Sciatic nerve (tissue), 2 donors: ENCODE measurements at regions not wholly inside any gene's neighbourhood (a gene's known extent, or its start where the extent isn't known, plus 50 kb on each side); places are given as distances from the start of the nearest gene placed in this dataset.
A peak's percentile ranks its signal among the peaks of the same experiment; 100 is the strongest.

ENCODE experiments used
- ATAC-seq: fragments of 200-7000 bp; cut with Tn5 transposase; one replicate; pipeline ENCODE4 v1.9.1; 2020; ENCODE audit warnings: mild to moderate bottlenecking, moderate library complexity
- DNase-seq: peaks from one replicate; pipeline ENCODE4 v3.0.0-alpha.2; 2020; ENCODE audit warnings: low spot score
- intact Hi-C: fragments of 100-400 bp; cut with DNase I; formaldehyde crosslinking; loops from one replicate; pipeline ENCODE4 v1.14.2; 2022
- donor health status: DM: no; HTN: no; CAD: no.
- donor health status: DM: no; HTN: no; CAD: no.

DNA sequence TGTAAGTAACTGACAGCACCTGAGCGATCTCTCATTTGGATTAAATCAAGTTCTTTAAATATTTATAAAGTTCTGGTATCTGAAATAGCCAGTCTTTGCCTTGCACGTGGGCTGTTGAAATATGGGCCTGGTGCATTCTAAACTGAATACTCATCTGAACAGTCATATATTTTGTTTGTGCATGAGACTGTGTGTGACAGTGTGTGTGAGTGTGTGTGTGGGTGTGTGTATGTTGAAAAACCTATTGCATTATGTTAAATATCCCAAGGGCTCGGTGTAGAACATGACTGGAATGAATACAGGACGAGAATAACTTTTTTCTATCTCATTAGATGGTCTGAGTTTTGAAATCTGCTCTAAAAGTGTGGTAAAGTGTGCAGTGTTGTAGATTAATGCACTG lies 82.4 kb upstream of the TOX3 start:
- DNase-seq (no peak), ATAC-seq (no peak)
- intact Hi-C loops: no loop called here

- intact Hi-C loops: no loop called here
- ATAC-seq (no peak), DNase-seq (no peak)
Measured at GRCh38 chr16:52624891-52625290, 77.9 kb upstream of the TOX3 start.

DNA sequence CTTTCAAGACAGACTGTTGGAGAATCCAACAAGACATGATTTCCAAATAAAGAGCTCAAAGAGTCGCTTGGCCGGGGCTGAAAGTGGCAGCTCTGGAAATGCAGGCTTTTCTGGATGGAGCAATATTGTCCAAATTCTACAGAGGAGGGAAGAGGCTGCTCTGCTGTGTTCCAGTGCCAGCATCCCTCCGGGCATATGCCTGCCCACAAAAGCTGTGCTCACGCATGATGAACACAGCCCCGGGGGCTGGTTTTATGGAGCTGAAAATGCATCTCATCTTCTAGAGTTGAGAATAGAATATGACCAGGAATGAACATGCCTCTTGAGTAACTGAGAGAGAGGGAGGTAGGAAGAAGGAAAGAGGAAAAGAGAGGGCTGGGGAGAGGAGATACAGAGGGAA lies 74.7 kb upstream of the TOX3 start:
- ATAC-seq: no peak
- intact Hi-C loops: no loop called here
- DNase-seq: no peak

GRCh38 chr16:52618753-52619497 lies 72.0 kb upstream of the TOX3 start:
- intact Hi-C loops: loop anchor here (2.0 kb wide), 1 partner anchor 74 kb away; no protein-coding TSS in a partner anchor
- DNase-seq: no peak
- no peak for ATAC-seq

DNA sequence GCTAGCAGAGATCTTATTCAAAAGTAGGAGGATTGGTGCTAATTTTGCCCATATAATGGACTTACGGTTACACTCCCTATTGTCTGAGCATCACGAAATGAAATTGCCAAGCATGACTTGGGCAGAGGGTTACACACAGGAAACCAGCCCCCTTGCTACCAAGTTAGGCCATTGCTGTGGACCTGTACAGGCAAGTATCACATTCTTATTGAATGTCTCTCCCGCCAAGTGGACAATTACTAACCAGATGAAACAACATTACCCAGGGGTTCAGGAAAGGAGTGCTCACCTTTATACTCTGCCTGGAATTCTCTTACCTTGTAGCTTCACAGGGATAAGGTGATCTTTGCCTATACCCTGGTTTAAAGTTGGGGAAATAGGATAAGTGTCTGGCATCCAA lies 70.6 kb upstream of the TOX3 start:
- DNase-seq: no peak
- ATAC-seq: no peak
- intact Hi-C loops: no loop called here

DNA sequence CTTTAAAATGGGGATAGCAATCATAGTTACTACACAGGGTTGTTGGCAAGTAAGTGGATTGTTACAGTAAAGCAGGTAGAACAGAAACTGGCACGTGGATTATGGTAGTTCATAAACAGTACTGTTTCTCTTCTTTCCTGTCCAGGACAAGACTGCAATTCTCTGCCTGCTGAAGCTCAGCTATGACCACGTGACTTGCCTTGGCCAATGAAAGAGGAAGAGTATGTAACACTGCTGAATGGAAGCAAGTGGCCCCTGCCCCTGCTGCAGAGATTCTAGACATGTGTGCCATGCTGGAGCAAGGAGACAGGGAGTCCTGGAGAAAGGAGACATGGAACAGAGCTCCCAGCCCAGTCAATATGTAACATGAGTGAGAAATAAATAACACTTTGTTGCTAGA lies 66.6 kb upstream of the TOX3 start:
- intact Hi-C loops: no loop called here
- no peak for DNase-seq

GRCh38 chr16:52611817-52612673 lies 65.1 kb upstream of the TOX3 start:
- ATAC-seq: no peak
- DNase-seq: no peak
- intact Hi-C loops: no loop called here

More for the DNA sequence above, 66.6 kb upstream of the TOX3 start:
- no peak for ATAC-seq

GRCh38 chr16:52603015-52603414 lies 56.1 kb upstream of the TOX3 start:
- ATAC-seq (no peak), DNase-seq (no peak)
- intact Hi-C loops: no loop called here

DNA sequence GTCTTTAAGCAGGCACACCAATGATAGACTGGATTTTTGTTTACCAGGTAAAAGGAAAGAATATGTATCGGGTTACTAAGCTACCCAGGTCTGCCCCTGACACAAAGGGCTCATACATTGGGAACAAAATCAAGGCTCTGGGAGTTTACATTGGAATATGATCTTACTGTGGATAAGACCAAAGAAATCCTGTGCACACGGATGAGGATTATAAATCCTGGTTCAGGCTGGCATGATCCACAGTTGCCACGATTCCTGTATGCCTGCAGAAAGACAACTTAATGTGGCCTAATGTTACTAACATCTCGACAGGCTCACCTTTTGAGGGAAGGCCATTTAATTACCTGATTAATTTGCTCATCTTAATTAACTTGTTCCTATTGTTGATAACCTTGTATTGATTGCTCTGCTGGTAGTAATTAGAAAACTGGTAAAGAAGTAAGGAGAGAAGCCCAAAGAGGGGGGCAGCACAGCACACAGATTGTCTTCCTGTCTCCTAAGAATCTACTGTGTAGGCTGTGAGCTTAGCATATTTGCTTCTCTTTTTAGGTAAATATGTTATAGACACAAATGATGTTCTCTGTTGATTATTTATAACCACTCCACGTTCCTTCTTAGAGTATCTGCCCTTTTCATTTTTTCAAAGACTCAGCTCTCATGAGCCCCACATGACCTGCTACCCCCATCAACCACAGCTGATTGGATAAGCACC lies 51.0 kb upstream of the TOX3 start:
- no peak for ATAC-seq
- intact Hi-C loops: no loop called here
- DNase-seq: no peak

DNA sequence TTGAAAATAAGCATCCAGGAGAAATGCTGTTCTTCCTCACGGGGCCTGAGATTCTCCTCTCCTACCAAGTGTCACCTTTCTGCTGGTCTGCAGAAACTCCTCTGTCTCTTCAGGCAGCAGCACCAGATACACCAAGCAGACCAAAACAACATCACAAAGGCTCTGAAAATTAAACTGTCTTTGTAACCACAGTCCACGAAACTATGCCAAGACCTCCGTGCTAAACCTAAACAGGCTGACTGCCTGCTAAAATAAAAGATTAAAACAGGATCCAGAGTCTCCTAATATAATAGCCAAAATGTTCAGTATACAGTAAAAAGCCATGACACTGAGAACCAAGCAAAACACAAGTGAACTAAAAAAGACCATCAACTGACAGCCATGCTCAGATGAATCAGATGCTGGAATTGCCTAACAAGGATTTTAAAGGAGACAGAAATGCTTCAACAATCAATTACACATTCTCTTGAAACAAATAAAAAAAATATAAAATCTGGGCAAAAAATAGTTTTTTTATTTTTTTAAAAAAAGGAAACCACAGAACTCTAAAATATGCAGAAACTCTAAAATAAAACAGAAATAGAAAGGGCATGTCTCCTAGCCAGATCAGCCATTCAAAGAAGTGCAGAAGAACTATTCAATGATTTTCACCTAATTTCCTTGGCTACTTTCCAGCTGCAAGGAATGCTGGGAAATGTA lies 50.3 kb upstream of the TOX3 start:
- no peak for DNase-seq
- intact Hi-C loops: no loop called here
- peak; percentile 40 for ATAC-seq
